ENCODE measurements at regions not wholly inside any gene's neighbourhood (a gene's known extent, or its start where the extent isn't known, plus 50 kb on each side); places are given as distances from the start of the nearest gene placed in this dataset.

- no peaks in the 10 kb centered on the region for H3K36me3 Mint-ChIP-seq (ENCODE audit: low read depth, unreplicated experiment)
- Histone ChIP-seq H3K36me3 (ENCODE audit: insufficient read depth, low read length) (no peaks in the 10 kb centered on the region), H3K9ac (ENCODE audit: low read length) (no peak overlapping the region), H3K27ac (ENCODE audit: low read depth, low read length) (no peak overlapping the region), H3K27me3 (ENCODE audit: insufficient read depth, low read length) (no peaks in the 10 kb centered on the region), H3K79me2 (ENCODE audit: insufficient read depth, low read length) (no peaks in the 10 kb centered on the region), H4K20me1 (ENCODE audit: insufficient read depth, low read length) (no peaks in the 10 kb centered on the region), H3K9me3 (ENCODE audit: insufficient read depth, low read depth, low read length) (no peaks in the 10 kb centered on the region), H3K4me3 (ENCODE audit: insufficient read depth, low read depth, low read length) (no peak overlapping the region), H3K4me2 (ENCODE audit: low read length) (no peak overlapping the region), H3K4me1 (ENCODE audit: insufficient read depth, low read length) (no peaks in the 10 kb centered on the region), H2AFZ (ENCODE audit: low read depth, low read length) (no peak overlapping the region)
- no peak for TF ChIP-seq CTCF (IDR thresholded peaks at IDR 0.05; ENCODE audit: insufficient read depth, low read depth, low read length)
- no peak for TF ChIP-seq EZH2 (IDR thresholded peaks at IDR 0.05; ENCODE audit: insufficient read depth, low read length)
- H3K27me3 Mint-ChIP-seq (ENCODE audit: low read depth, unreplicated experiment) = no peaks in the 10 kb centered on the region
- no peak overlapping the region for H3K27ac Mint-ChIP-seq (ENCODE audit: unreplicated experiment)
- DNase-seq (ENCODE audit: low read depth) (no peak), FAIRE-seq (no peak)
- H3K9me3 Mint-ChIP-seq (ENCODE audit: unreplicated experiment) = no peaks in the 10 kb centered on the region
- peaks cover 9% of the 10 kb centered on the region for H3K4me1 Mint-ChIP-seq (ENCODE audit: low read depth, unreplicated experiment)
- no peak overlapping the region for H3K4me3 Mint-ChIP-seq (ENCODE audit: unreplicated experiment)
Measured at GRCh38 chr18:27649621-27650020, 464.5 kb upstream of the CHST9 start.

- Histone ChIP-seq H3K27me3 (ENCODE audit: insufficient read depth, low read length) (no peaks in the 10 kb centered on the region), H3K27ac (ENCODE audit: low read depth, low read length) (no peak overlapping the region), H3K9me3 (ENCODE audit: insufficient read depth, low read depth, low read length) (no peaks in the 10 kb centered on the region), H4K20me1 (ENCODE audit: insufficient read depth, low read length) (no peaks in the 10 kb centered on the region), H3K4me2 (ENCODE audit: low read length) (no peak overlapping the region), H3K36me3 (ENCODE audit: insufficient read depth, low read length) (no peaks in the 10 kb centered on the region), H3K4me1 (ENCODE audit: insufficient read depth, low read length) (no peaks in the 10 kb centered on the region), H3K9ac (ENCODE audit: low read length) (no peak overlapping the region), H2AFZ (ENCODE audit: low read depth, low read length) (no peak overlapping the region), H3K4me3 (ENCODE audit: insufficient read depth, low read depth, low read length) (no peak overlapping the region), H3K79me2 (ENCODE audit: insufficient read depth, low read length) (no peaks in the 10 kb centered on the region)
- FAIRE-seq = no peak
- Mint-ChIP-seq H3K4me1 (ENCODE audit: low read depth, unreplicated experiment) (no peaks in the 10 kb centered on the region), H3K9me3 (ENCODE audit: unreplicated experiment) (no peaks in the 10 kb centered on the region), H3K36me3 (ENCODE audit: low read depth, unreplicated experiment) (no peaks in the 10 kb centered on the region), H3K27me3 (ENCODE audit: low read depth, unreplicated experiment) (no peaks in the 10 kb centered on the region), H3K4me3 (ENCODE audit: unreplicated experiment) (no peak overlapping the region), H3K27ac (ENCODE audit: unreplicated experiment) (no peak overlapping the region)
- TF ChIP-seq CTCF (IDR thresholded peaks at IDR 0.05; ENCODE audit: insufficient read depth, low read depth, low read length) (no peak), EZH2 (IDR thresholded peaks at IDR 0.05; ENCODE audit: insufficient read depth, low read length) (no peak)
- peak; percentile 4 for DNase-seq (ENCODE audit: low read depth)
Measured at GRCh38 chr18:27645929-27646328, 460.8 kb upstream of the CHST9 start.

- no peaks in the 10 kb centered on the region for H3K36me3 Mint-ChIP-seq (ENCODE audit: low read depth, unreplicated experiment)
- H4K20me1 ChIP-seq (ENCODE audit: insufficient read depth, low read length) = no peaks in the 10 kb centered on the region
- TF ChIP-seq EZH2 (IDR thresholded peaks at IDR 0.05; ENCODE audit: insufficient read depth, low read length) (no peak), CTCF (IDR thresholded peaks at IDR 0.05; ENCODE audit: insufficient read depth, low read depth, low read length) (no peak)
- no peaks in the 10 kb centered on the region for H3K9me3 Mint-ChIP-seq (ENCODE audit: unreplicated experiment)
- peaks cover 5% of the 10 kb centered on the region for H3K27me3 Mint-ChIP-seq (ENCODE audit: low read depth, unreplicated experiment)
- H3K4me3 ChIP-seq (ENCODE audit: insufficient read depth, low read depth, low read length) = no peak overlapping the region
- no peaks in the 10 kb centered on the region for H3K79me2 ChIP-seq (ENCODE audit: insufficient read depth, low read length)
- no peak overlapping the region for H2AFZ ChIP-seq (ENCODE audit: low read depth, low read length)
- no peak overlapping the region for H3K4me2 ChIP-seq (ENCODE audit: low read length)
- H3K36me3 ChIP-seq (ENCODE audit: insufficient read depth, low read length) = no peaks in the 10 kb centered on the region
- peaks cover 4% of the 10 kb centered on the region for H3K4me1 Mint-ChIP-seq (ENCODE audit: low read depth, unreplicated experiment)
- DNase-seq (ENCODE audit: low read depth) = no peak
- no peak overlapping the region for H3K4me3 Mint-ChIP-seq (ENCODE audit: unreplicated experiment)
- H3K27ac ChIP-seq (ENCODE audit: low read depth, low read length) = no peak overlapping the region
- H3K4me1 ChIP-seq (ENCODE audit: insufficient read depth, low read length) = no peaks in the 10 kb centered on the region
- FAIRE-seq = no peak
- H3K9me3 ChIP-seq (ENCODE audit: insufficient read depth, low read depth, low read length) = no peaks in the 10 kb centered on the region
- no peak overlapping the region for H3K27ac Mint-ChIP-seq (ENCODE audit: unreplicated experiment)
- H3K27me3 ChIP-seq (ENCODE audit: insufficient read depth, low read length) = no peaks in the 10 kb centered on the region
- no peak overlapping the region for H3K9ac ChIP-seq (ENCODE audit: low read length)
Measured at GRCh38 chr18:27636576-27637085, 451.5 kb upstream of the CHST9 start.

Data from astrocyte (in vitro differentiated cells and primary cell).